SK-N-SH treated with all-trans-retinoic acid at 6 μM for 48 hours (cell line): ENCODE measurements at regions not wholly inside any gene's neighbourhood (a gene's known extent, or its start where the extent isn't known, plus 50 kb on each side); places are given as distances from the start of the nearest gene placed in this dataset.

ENCODE experiments used
- ATAC-seq: fragments of 200-7000 bp; cut with Tn5 transposase; 3 replicates; pipeline ENCODE4 v1.9.1; 2020; ENCODE audit warnings: mild to moderate bottlenecking, moderate library complexity
- ARNTL ChIP-seq: fragments of 450-650 bp; formaldehyde crosslinking; IDR thresholded peaks from 2 replicates; pipeline ENCODE4 v1.5.0; 2020; ENCODE audit warnings: low read depth, mild to moderate bottlenecking, moderate library complexity, borderline replicate concordance
- BACH2 ChIP-seq: fragments of 250-450 bp; sonication (Bioruptor Pico); IDR thresholded peaks from 2 replicates; pipeline ENCODE4 v1.9.0; 2021; ENCODE audit warnings: mild to moderate bottlenecking, borderline replicate concordance
- CSDC2 ChIP-seq: fragments of 250-450 bp; sonication (Bioruptor Pico); IDR thresholded peaks from 2 replicates; pipeline ENCODE4 v1.5.0; 2020; ENCODE audit warnings: mild to moderate bottlenecking, moderate library complexity
- CSRNP3 ChIP-seq: fragments of 250-450 bp; sonication (Bioruptor Pico); IDR thresholded peaks from 2 replicates; pipeline ENCODE4 v1.5.1; 2021; ENCODE audit warnings: mild to moderate bottlenecking, moderate library complexity
- ESRRG ChIP-seq: fragments of 250-450 bp; sonication (Bioruptor Pico); IDR thresholded peaks from 2 replicates; pipeline ENCODE4 v1.6.1; 2021; ENCODE audit warnings: mild to moderate bottlenecking
- GLIS3 ChIP-seq: fragments of 250-450 bp; sonication (Bioruptor Pico); IDR thresholded peaks from 2 replicates; pipeline ENCODE4 v1.5.0; 2020; ENCODE audit warnings: mild to moderate bottlenecking, moderate library complexity
- ISL1 ChIP-seq: fragments of 250-450 bp; sonication (Bioruptor Pico); IDR thresholded peaks from 2 replicates; pipeline ENCODE4 v2.1.2; 2022; ENCODE audit warnings: mild to moderate bottlenecking, moderate library complexity
- OSR1 ChIP-seq: fragments of 250-450 bp; sonication (Bioruptor Pico); IDR thresholded peaks from 2 replicates; pipeline ENCODE4 v1.8.0; 2022; ENCODE audit warnings: moderate library complexity, mild to moderate bottlenecking, inconsistent platforms
- PATZ1 ChIP-seq: fragments of 250-450 bp; sonication (Bioruptor Pico); IDR thresholded peaks from 2 replicates; pipeline ENCODE4 v1.8.0; 2020; ENCODE audit warnings: mild to moderate bottlenecking, moderate library complexity, borderline replicate concordance
- POU6F1 ChIP-seq: fragments of 250-450 bp; sonication (Bioruptor Pico); IDR thresholded peaks from 2 replicates; pipeline ENCODE4 v1.8.0; 2021; ENCODE audit warnings: low read depth, mild to moderate bottlenecking, moderate library complexity, borderline replicate concordance
- PPARA ChIP-seq: fragments of 250-450 bp; sonication (Bioruptor Pico); IDR thresholded peaks from 2 replicates; pipeline ENCODE4 v1.5.0; 2020; ENCODE audit warnings: mild to moderate bottlenecking, borderline replicate concordance
- RARB ChIP-seq: fragments of 250-450 bp; sonication (Bioruptor Pico); IDR thresholded peaks from 2 replicates; pipeline ENCODE4 v1.8.0; 2021; ENCODE audit warnings: mild to moderate bottlenecking, moderate library complexity
- SNAI2 ChIP-seq: fragments of 250-450 bp; sonication (Bioruptor Pico); IDR thresholded peaks from 2 replicates; pipeline ENCODE4 v1.5.0; 2020; ENCODE audit warnings: mild to moderate bottlenecking, moderate library complexity
- TCF4 ChIP-seq: fragments of 250-450 bp; sonication (Bioruptor Pico); IDR thresholded peaks from 2 replicates; pipeline ENCODE4 v1.8.0; 2021; ENCODE audit warnings: mild to moderate bottlenecking, moderate library complexity, borderline replicate concordance
- TOX ChIP-seq: fragments of 250-450 bp; sonication (Bioruptor Pico); IDR thresholded peaks from 2 replicates; pipeline ENCODE4 v1.8.0; 2021; ENCODE audit warnings: mild to moderate bottlenecking, moderate library complexity, borderline replicate concordance
- ZC3H10 ChIP-seq: fragments of 250-450 bp; sonication (Bioruptor Pico); IDR thresholded peaks from 2 replicates; pipeline ENCODE4 v1.5.1; 2021; ENCODE audit warnings: mild to moderate bottlenecking, moderate library complexity
- ZFP3 ChIP-seq: fragments of 250-450 bp; sonication (Bioruptor Pico); IDR thresholded peaks from 2 replicates; pipeline ENCODE4 v1.5.0; 2020; ENCODE audit warnings: mild to moderate bottlenecking, moderate library complexity
- ZFP30 ChIP-seq: fragments of 450-650 bp; formaldehyde crosslinking; IDR thresholded peaks from 2 replicates; pipeline ENCODE4 v1.5.0; 2022; ENCODE audit warnings: mild to moderate bottlenecking, moderate library complexity
- ZNF565 ChIP-seq: fragments of 450-650 bp; formaldehyde crosslinking; conservative IDR thresholded peaks from 2 replicates; pipeline ENCODE4 v1.5.0; 2020; ENCODE audit warnings: low read depth, mild to moderate bottlenecking, moderate library complexity
- ZNF70 ChIP-seq: fragments of 450-650 bp; formaldehyde crosslinking; IDR thresholded peaks from 2 replicates; pipeline ENCODE4 v1.5.0; 2020; ENCODE audit warnings: mild to moderate bottlenecking, moderate library complexity
- ZNF8 ChIP-seq: fragments of 450-650 bp; formaldehyde crosslinking; IDR thresholded peaks from 2 replicates; pipeline ENCODE4 v1.5.0; 2020; ENCODE audit warnings: mild to moderate bottlenecking, moderate library complexity
- TF ChIP-seq, protein P1 (sequence below): fragments of 250-450 bp; sonication (Bioruptor Pico); IDR thresholded peaks from 2 replicates; pipeline ENCODE4 v1.5.0; 2020; ENCODE audit warnings: mild to moderate bottlenecking, moderate library complexity
- TF ChIP-seq, protein P2 (sequence below): fragments of 250-450 bp; sonication (Bioruptor Pico); IDR thresholded peaks from 2 replicates; pipeline ENCODE4 v1.5.1; 2020; ENCODE audit warnings: low read depth, mild to moderate bottlenecking, moderate library complexity

GRCh38 chr14:101290611-101291010 is 270.7 kb upstream of the DIO3 start:
- TF ChIP-seq BACH2 (CRISPR knock-in tag) (no peak), SNAI2 (CRISPR knock-in tag) (no peak), ZNF70 (CRISPR knock-in tag) (no peak), ESRRG (no peak), ISL1 (CRISPR knock-in tag) (no peak), ZNF8 (no peak), CSDC2 (no peak), CSRNP3 (CRISPR knock-in tag) (no peak), ZFP3 (CRISPR knock-in tag) (no peak), POU6F1 (CRISPR knock-in tag) (no peak), RARB (no peak), ARNTL (CRISPR knock-in tag) (no peak), GLIS3 (CRISPR knock-in tag) (no peak), TOX (CRISPR knock-in tag) (no peak), ZC3H10 (CRISPR knock-in tag) (no peak)
- TF ChIP-seq, protein P1, sequence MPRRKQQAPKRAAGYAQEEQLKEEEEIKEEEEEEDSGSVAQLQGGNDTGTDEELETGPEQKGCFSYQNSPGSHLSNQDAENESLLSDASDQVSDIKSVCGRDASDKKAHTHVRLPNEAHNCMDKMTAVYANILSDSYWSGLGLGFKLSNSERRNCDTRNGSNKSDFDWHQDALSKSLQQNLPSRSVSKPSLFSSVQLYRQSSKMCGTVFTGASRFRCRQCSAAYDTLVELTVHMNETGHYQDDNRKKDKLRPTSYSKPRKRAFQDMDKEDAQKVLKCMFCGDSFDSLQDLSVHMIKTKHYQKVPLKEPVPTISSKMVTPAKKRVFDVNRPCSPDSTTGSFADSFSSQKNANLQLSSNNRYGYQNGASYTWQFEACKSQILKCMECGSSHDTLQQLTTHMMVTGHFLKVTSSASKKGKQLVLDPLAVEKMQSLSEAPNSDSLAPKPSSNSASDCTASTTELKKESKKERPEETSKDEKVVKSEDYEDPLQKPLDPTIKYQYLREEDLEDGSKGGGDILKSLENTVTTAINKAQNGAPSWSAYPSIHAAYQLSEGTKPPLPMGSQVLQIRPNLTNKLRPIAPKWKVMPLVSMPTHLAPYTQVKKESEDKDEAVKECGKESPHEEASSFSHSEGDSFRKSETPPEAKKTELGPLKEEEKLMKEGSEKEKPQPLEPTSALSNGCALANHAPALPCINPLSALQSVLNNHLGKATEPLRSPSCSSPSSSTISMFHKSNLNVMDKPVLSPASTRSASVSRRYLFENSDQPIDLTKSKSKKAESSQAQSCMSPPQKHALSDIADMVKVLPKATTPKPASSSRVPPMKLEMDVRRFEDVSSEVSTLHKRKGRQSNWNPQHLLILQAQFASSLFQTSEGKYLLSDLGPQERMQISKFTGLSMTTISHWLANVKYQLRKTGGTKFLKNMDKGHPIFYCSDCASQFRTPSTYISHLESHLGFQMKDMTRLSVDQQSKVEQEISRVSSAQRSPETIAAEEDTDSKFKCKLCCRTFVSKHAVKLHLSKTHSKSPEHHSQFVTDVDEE (CRISPR knock-in tag) = no peak
- TF ChIP-seq, protein P2, sequence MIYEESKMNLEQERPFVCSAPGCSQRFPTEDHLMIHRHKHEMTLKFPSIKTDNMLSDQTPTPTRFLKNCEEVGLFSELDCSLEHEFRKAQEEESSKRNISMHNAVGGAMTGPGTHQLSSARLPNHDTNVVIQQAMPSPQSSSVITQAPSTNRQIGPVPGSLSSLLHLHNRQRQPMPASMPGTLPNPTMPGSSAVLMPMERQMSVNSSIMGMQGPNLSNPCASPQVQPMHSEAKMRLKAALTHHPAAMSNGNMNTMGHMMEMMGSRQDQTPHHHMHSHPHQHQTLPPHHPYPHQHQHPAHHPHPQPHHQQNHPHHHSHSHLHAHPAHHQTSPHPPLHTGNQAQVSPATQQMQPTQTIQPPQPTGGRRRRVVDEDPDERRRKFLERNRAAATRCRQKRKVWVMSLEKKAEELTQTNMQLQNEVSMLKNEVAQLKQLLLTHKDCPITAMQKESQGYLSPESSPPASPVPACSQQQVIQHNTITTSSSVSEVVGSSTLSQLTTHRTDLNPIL (CRISPR knock-in tag) = no peak
- no peak for ATAC-seq

- TF ChIP-seq SNAI2 (CRISPR knock-in tag) = no peak
- no peak for TF ChIP-seq ZC3H10 (CRISPR knock-in tag)
- TF ChIP-seq PPARA (CRISPR knock-in tag) = no peak
- TF ChIP-seq GLIS3 (CRISPR knock-in tag) = no peak
- no peak for TF ChIP-seq ZNF70 (CRISPR knock-in tag)
- TF ChIP-seq ESRRG = no peak
- no peak for TF ChIP-seq OSR1
- no peak for TF ChIP-seq ZNF565 (CRISPR knock-in tag)
- TF ChIP-seq TOX (CRISPR knock-in tag) = no peak
- no peak for TF ChIP-seq ZFP3 (CRISPR knock-in tag)
- no peak for TF ChIP-seq RARB
- no peak for TF ChIP-seq POU6F1 (CRISPR knock-in tag)
- TF ChIP-seq TCF4 (CRISPR knock-in tag) = no peak
- no peak for TF ChIP-seq ZFP30 (CRISPR knock-in tag)
- no peak for TF ChIP-seq PATZ1 (CRISPR knock-in tag)
- no peak for TF ChIP-seq BACH2 (CRISPR knock-in tag)
- TF ChIP-seq, all 23 proteins: peak for 0
- ATAC-seq = no peak
Measured at GRCh38 chr14:101291390-101291789, 269.9 kb upstream of the DIO3 start.
